ENCODE measurements at regions not wholly inside any gene's neighbourhood (a gene's known extent, or its start where the extent isn't known, plus 50 kb on each side); places are given as distances from the start of the nearest gene placed in this dataset.
"Not testable (repeated sequence)": the region's sequence is repeated elsewhere in the genome, so short reads cannot be mapped to it uniquely, and the experiment has no call there.

DNA sequence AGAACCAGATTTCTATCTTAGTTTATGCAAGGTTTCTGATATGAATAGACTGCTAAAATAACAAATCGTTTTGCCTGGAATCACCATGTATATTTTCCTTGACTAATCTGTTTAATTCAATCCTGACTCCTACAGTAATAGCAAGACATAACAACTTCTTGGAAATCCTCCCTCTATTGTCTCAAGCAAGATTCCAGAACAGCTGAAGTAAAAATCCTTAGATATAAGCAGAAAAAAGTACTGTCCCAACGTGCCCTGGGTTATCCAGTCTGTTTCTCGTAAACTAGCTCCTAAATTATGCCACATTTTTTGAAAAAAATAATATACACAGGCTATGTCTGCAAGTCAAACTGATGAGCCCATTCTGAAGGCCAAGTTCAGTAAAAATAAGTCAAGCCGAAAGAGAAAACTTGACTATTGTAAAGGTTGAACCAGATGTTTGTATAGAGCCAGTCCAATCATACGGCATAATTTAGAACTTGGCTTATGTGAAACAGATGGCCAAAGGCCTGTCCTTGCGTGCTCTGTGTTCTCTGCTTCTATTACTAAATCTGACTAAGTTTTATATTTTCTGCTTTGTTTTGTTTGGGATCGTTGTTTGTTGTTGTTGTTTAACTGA is 341.6 kb upstream of the NRSN1 start:
- 74% methylated on average over 7 of the region's 7 CpGs for WGBS
- H3K27me3 ChIP-seq (ENCODE audit: control insufficient read depth in 4 of 4, insufficient read depth in 4 of 4, low read length in 3 of 4): peaks cover 0 to 2% (median 0%) of the 10 kb centered on the region in 4 donors
- no peaks in the 10 kb centered on the region for H3K36me3 ChIP-seq (ENCODE audit: control insufficient read depth in 4 of 4, insufficient read depth in 3 of 4, low read depth in 1 of 4, low read length in 3 of 4)
- H3K9ac ChIP-seq (ENCODE audit: low read depth in 1 of 2, low read length in 2 of 2): no peak overlapping the region
- DNase-seq (ENCODE audit: low spot score): no peak
- TF ChIP-seq RXRA (IDR thresholded peaks at IDR 0.05) (no peak), SP1 (IDR thresholded peaks at IDR 0.05) (no peak), RAD21 (IDR thresholded peaks at IDR 0.05) (no peak), FOXA1 (IDR thresholded peaks at IDR 0.05) (no peak)
- TF ChIP-seq, protein P1, sequence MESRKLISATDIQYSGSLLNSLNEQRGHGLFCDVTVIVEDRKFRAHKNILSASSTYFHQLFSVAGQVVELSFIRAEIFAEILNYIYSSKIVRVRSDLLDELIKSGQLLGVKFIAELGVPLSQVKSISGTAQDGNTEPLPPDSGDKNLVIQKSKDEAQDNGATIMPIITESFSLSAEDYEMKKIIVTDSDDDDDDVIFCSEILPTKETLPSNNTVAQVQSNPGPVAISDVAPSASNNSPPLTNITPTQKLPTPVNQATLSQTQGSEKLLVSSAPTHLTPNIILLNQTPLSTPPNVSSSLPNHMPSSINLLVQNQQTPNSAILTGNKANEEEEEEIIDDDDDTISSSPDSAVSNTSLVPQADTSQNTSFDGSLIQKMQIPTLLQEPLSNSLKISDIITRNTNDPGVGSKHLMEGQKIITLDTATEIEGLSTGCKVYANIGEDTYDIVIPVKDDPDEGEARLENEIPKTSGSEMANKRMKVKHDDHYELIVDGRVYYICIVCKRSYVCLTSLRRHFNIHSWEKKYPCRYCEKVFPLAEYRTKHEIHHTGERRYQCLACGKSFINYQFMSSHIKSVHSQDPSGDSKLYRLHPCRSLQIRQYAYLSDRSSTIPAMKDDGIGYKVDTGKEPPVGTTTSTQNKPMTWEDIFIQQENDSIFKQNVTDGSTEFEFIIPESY (IDR thresholded peaks at IDR 0.05): no peak
- H3K9me3 ChIP-seq (ENCODE audit: control insufficient read depth in 4 of 4, low read length in 3 of 4): no peaks in the 10 kb centered on the region
- H3K27ac ChIP-seq (ENCODE audit: low read depth in 1 of 2, low read length in 2 of 2): no peak overlapping the region
- H3K4me3 ChIP-seq (ENCODE audit: low read depth in 1 of 3, low read length in 3 of 3): no peak overlapping the region
- no peaks in the 10 kb centered on the region for H3K4me1 ChIP-seq (ENCODE audit: control insufficient read depth in 4 of 4, insufficient read depth in 4 of 4, low read length in 3 of 4)

DNA sequence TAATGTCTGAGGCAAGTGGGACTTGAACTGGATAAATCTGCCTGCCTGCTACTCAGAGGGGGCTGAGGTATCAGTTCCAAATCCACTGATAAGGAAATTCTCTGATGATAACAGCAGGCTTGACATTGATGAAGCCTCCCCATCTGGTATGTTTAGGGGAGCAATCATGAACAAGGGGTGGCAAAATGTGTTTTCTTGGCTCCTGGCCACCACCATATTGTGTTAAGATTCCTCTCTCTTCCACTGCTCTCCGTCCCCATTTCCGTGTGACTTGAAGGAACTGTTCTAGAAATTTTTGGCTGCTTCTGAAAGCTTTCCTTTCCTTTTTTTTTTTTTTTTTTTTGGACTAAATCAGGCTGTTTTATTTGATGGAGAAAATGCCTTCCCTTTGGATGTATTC is 335.3 kb upstream of the NRSN1 start:
- Histone ChIP-seq H3K36me3 (ENCODE audit: control insufficient read depth in 4 of 4, insufficient read depth in 3 of 4, low read depth in 1 of 4, low read length in 3 of 4) (no peaks in the 10 kb centered on the region), H3K9me3 (ENCODE audit: control insufficient read depth in 4 of 4, low read length in 3 of 4) (peaks cover 0 to 1% (median 0%) of the 10 kb centered on the region in 4 donors), H3K4me3 (ENCODE audit: low read depth in 1 of 3, low read length in 3 of 3) (no peak overlapping the region), H3K27ac (ENCODE audit: low read depth in 1 of 2, low read length in 2 of 2) (no peak overlapping the region), H3K4me1 (ENCODE audit: control insufficient read depth in 4 of 4, insufficient read depth in 4 of 4, low read length in 3 of 4) (no peaks in the 10 kb centered on the region), H3K9ac (ENCODE audit: low read depth in 1 of 2, low read length in 2 of 2) (no peak overlapping the region), H3K27me3 (ENCODE audit: control insufficient read depth in 4 of 4, insufficient read depth in 4 of 4, low read length in 3 of 4) (no peaks in the 10 kb centered on the region)
- WGBS: 78% methylated on average over 2 of the region's 2 CpGs
- no peak for TF ChIP-seq RXRA (IDR thresholded peaks at IDR 0.05)
- TF ChIP-seq YY1 (IDR thresholded peaks at IDR 0.05): no peak
- no peak for DNase-seq (ENCODE audit: low spot score)

DNA sequence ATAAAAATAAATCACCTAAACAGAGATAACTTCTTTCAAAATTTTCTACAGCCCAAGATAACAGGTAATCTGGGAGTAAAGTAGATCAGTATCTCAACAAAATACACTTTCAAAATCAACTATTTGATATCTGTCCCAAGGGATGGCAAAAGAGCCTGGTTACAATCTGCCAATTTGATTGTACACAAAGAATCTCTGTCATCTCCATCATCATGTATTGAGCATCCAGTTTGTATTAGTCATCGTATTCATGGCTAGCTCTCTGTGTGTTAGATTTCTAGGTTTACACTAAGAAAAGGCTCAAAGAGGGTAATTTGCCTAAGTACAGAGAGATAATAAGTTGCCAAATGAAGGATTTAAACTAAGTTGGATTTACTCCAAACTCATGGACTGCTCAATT is 329.0 kb upstream of the NRSN1 start:
- 87% methylated on average over 1 of the region's 1 CpG for WGBS
- Histone ChIP-seq H3K36me3 (ENCODE audit: control insufficient read depth in 4 of 4, insufficient read depth in 3 of 4, low read depth in 1 of 4, low read length in 3 of 4) (no peaks in the 10 kb centered on the region), H3K27me3 (ENCODE audit: control insufficient read depth in 4 of 4, insufficient read depth in 4 of 4, low read length in 3 of 4) (no peaks in the 10 kb centered on the region), H3K9me3 (ENCODE audit: control insufficient read depth in 4 of 4, low read length in 3 of 4) (no peaks in the 10 kb centered on the region), H3K9ac (ENCODE audit: low read depth in 1 of 2, low read length in 2 of 2) (no peak overlapping the region), H3K27ac (ENCODE audit: low read depth in 1 of 2, low read length in 2 of 2) (no peak overlapping the region), H3K4me1 (ENCODE audit: control insufficient read depth in 4 of 4, insufficient read depth in 4 of 4, low read length in 3 of 4) (no peaks in the 10 kb centered on the region), H3K4me3 (ENCODE audit: low read depth in 1 of 3, low read length in 3 of 3) (no peak overlapping the region)
- TF ChIP-seq TAF1 (conservative IDR thresholded peaks at IDR 0.05): no peak
- TF ChIP-seq, protein P2, sequence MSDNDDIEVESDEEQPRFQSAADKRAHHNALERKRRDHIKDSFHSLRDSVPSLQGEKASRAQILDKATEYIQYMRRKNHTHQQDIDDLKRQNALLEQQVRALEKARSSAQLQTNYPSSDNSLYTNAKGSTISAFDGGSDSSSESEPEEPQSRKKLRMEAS (IDR thresholded peaks at IDR 0.05): no peak
- TF ChIP-seq FOXA1 (IDR thresholded peaks at IDR 0.05): no peak
- TF ChIP-seq, protein P3, sequence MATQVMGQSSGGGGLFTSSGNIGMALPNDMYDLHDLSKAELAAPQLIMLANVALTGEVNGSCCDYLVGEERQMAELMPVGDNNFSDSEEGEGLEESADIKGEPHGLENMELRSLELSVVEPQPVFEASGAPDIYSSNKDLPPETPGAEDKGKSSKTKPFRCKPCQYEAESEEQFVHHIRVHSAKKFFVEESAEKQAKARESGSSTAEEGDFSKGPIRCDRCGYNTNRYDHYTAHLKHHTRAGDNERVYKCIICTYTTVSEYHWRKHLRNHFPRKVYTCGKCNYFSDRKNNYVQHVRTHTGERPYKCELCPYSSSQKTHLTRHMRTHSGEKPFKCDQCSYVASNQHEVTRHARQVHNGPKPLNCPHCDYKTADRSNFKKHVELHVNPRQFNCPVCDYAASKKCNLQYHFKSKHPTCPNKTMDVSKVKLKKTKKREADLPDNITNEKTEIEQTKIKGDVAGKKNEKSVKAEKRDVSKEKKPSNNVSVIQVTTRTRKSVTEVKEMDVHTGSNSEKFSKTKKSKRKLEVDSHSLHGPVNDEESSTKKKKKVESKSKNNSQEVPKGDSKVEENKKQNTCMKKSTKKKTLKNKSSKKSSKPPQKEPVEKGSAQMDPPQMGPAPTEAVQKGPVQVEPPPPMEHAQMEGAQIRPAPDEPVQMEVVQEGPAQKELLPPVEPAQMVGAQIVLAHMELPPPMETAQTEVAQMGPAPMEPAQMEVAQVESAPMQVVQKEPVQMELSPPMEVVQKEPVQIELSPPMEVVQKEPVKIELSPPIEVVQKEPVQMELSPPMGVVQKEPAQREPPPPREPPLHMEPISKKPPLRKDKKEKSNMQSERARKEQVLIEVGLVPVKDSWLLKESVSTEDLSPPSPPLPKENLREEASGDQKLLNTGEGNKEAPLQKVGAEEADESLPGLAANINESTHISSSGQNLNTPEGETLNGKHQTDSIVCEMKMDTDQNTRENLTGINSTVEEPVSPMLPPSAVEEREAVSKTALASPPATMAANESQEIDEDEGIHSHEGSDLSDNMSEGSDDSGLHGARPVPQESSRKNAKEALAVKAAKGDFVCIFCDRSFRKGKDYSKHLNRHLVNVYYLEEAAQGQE (IDR thresholded peaks at IDR 0.05): no peak
- TF ChIP-seq HNF4A (conservative IDR thresholded peaks at IDR 0.05): no peak
- TF ChIP-seq RXRA (IDR thresholded peaks at IDR 0.05): no peak
- DNase-seq (ENCODE audit: low spot score): no peak

DNA sequence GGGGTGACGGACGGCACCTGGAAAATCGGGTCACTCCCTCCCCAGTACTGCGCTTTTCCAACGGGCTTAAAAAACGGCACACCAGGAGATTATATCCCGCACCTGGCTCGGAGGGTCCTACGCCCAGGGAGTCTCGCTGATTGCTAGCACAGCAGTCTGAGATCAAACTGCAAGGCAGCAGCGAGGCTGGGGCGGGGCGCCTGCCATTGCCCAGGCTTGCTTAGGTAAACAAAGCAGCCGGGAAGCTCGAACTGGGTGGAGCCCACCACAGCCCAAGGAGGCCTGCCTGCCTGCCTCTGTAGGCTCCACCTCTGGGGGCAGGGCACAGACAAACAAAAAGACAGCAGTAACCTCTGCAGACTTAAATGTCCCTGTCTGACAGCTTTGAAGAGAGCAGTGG is 321.7 kb upstream of the NRSN1 start:
- not testable (repeated sequence) for H3K4me1 ChIP-seq (ENCODE audit: control insufficient read depth in 4 of 4, insufficient read depth in 4 of 4, low read length in 3 of 4); H3K4me3 ChIP-seq (ENCODE audit: low read depth in 1 of 3, low read length in 3 of 3); DNase-seq (ENCODE audit: low spot score); H3K27me3 ChIP-seq (ENCODE audit: control insufficient read depth in 4 of 4, insufficient read depth in 4 of 4, low read length in 3 of 4); H3K27ac ChIP-seq (ENCODE audit: low read depth in 1 of 2, low read length in 2 of 2); H3K36me3 ChIP-seq (ENCODE audit: control insufficient read depth in 4 of 4, insufficient read depth in 3 of 4, low read depth in 1 of 4, low read length in 3 of 4); H3K9me3 ChIP-seq (ENCODE audit: control insufficient read depth in 4 of 4, low read length in 3 of 4); H3K9ac ChIP-seq (ENCODE audit: low read depth in 1 of 2, low read length in 2 of 2)
- WGBS: 89% methylated on average over 15 of the region's 15 CpGs

DNA sequence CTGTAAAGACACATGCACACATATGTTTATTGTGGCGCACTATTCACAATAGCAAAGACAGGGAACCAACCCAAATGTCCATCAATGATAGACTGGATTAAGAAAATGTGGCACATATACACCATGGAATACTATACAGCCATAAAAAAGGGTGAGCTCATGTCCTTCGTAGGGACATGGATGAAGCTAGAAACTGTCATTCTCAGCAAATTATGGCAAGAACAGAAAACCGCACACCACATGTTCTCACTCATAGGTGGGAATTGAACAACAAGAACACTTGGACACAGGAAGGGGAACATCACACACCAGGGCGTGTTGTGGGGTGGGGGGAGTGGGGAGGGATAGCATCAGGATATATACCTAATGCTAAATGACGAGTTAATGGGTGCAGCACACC is 304.9 kb upstream of the NRSN1 start:
- H3K27ac ChIP-seq (ENCODE audit: low read depth in 1 of 2, low read length in 2 of 2); H3K9ac ChIP-seq (ENCODE audit: low read depth in 1 of 2, low read length in 2 of 2); H3K9me3 ChIP-seq (ENCODE audit: control insufficient read depth in 4 of 4, low read length in 3 of 4); H3K4me1 ChIP-seq (ENCODE audit: control insufficient read depth in 4 of 4, insufficient read depth in 4 of 4, low read length in 3 of 4); H3K4me3 ChIP-seq (ENCODE audit: low read depth in 1 of 3, low read length in 3 of 3); H3K36me3 ChIP-seq (ENCODE audit: control insufficient read depth in 4 of 4, insufficient read depth in 3 of 4, low read depth in 1 of 4, low read length in 3 of 4); DNase-seq (ENCODE audit: low spot score); H3K27me3 ChIP-seq (ENCODE audit: control insufficient read depth in 4 of 4, insufficient read depth in 4 of 4, low read length in 3 of 4): not testable (repeated sequence)
- WGBS: 80% methylated on average over 5 of the region's 5 CpGs
